ENCODE measurements at regions not wholly inside any gene's neighbourhood (a gene's known extent, or its start where the extent isn't known, plus 50 kb on each side); places are given as distances from the start of the nearest gene placed in this dataset.
"Not testable (repeated sequence)": the region's sequence is repeated elsewhere in the genome, so short reads cannot be mapped to it uniquely, and the experiment has no call there.

DNA sequence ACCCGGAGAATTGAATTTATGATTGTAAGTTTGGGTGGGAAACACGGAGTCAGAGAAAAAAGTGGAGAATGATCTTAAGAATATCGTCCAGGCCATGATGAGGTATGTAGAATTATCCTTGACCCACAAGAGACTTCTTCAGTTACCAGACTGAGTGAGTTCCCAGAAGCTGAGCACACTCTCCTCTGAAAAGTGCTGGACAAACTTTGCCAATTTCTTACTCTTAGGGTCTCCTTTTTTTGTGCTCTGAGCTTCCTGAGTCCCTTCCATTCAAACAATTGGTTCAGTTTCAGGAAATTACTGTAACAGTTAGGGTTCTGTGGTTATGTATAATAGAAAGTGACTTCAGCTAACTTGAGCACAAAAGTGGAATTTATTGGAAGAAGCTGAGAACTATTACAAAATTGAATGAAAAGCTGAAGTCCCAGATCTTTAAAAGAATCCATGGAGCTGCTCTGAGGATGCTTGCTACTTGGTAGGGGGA lies 50.6 kb upstream of the EHBP1 start:
- 88% methylated on average over 3 of the region's 3 CpGs for WGBS
- Histone ChIP-seq H3K4me3 (ENCODE audit: low read depth, low read length) (no peak overlapping the region), H3K4me1 (ENCODE audit: insufficient read depth) (no peaks in the 10 kb centered on the region), H3K27ac (ENCODE audit: low read depth) (no peak overlapping the region), H3K36me3 (ENCODE audit: insufficient read depth) (no peaks in the 10 kb centered on the region)
- DNase-seq (ENCODE audit: extremely low spot score): no peak

DNA sequence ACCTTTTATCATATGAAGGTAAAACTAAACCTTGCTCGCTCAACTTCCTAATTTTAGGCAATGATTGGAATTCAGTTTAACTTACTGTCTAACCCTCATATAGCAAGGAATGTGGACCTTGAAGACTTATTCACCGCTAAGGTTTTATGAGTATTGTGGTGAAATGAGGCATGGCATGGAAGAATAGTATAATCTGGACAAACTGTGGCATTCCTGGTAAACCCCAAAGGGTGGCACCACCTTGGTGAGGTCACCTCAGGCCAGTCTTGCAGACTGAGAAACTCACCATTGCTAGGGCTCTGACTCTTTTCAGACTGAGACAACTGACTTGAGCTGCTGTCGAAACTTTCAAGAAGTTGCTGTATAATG lies 51.1 kb upstream of the EHBP1 start:
- H3K4me3 ChIP-seq (ENCODE audit: low read depth, low read length): no peak overlapping the region
- H3K27ac ChIP-seq (ENCODE audit: low read depth): no peak overlapping the region
- H3K4me1 ChIP-seq (ENCODE audit: insufficient read depth): no peaks in the 10 kb centered on the region
- no peaks in the 10 kb centered on the region for H3K36me3 ChIP-seq (ENCODE audit: insufficient read depth)
- DNase-seq (ENCODE audit: extremely low spot score): no peak
- WGBS: 91% methylated on average over 3 of the region's 3 CpGs

GRCh38 chr2:62653582-62654422 lies 51.7 kb upstream of the EHBP1 start:
- no peak overlapping the region for H3K27ac ChIP-seq (ENCODE audit: low read depth)
- H3K4me1 ChIP-seq (ENCODE audit: insufficient read depth): no peaks in the 10 kb centered on the region
- no peak for DNase-seq (ENCODE audit: extremely low spot score)
- 74% methylated on average over 5 of the region's 5 CpGs for WGBS
- no peaks in the 10 kb centered on the region for H3K36me3 ChIP-seq (ENCODE audit: insufficient read depth)
- H3K4me3 ChIP-seq (ENCODE audit: low read depth, low read length): no peak overlapping the region

DNA sequence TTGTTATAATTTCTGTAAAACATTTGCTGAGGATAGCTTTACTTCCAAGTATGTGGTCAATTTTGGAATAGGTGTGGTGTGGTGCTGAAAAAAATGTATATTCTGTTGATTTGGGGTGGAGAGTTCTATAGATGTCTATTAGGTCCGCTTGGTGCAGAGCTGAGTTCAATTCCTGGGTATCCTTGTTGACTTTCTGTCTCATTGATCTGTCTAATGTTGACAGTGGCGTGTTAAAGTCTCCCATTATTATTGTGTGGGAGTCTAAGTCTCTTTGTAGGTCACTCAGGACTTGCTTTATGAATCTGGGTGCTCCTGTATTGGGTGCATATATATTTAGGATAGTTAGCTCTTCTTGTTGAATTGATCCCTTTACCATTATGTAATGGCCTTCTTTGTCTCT lies 56.4 kb upstream of the EHBP1 start:
- DNase-seq (ENCODE audit: extremely low spot score); H3K4me1 ChIP-seq (ENCODE audit: insufficient read depth); H3K27ac ChIP-seq (ENCODE audit: low read depth); H3K36me3 ChIP-seq (ENCODE audit: insufficient read depth); H3K4me3 ChIP-seq (ENCODE audit: low read depth, low read length): not testable (repeated sequence)
- 90% methylated on average over 1 of the region's 2 CpGs for WGBS

- H3K27ac ChIP-seq (ENCODE audit: low read depth): no peak overlapping the region
- H3K36me3 ChIP-seq (ENCODE audit: insufficient read depth): no peaks in the 10 kb centered on the region
- no peak overlapping the region for H3K4me3 ChIP-seq (ENCODE audit: low read depth, low read length)
- H3K4me1 ChIP-seq (ENCODE audit: insufficient read depth): no peaks in the 10 kb centered on the region
- 42% methylated on average over 4 of the region's 4 CpGs for WGBS
- DNase-seq (ENCODE audit: extremely low spot score): no peak
Observed at GRCh38 chr2:62643100-62643471, 62.4 kb upstream of the EHBP1 start.

DNA sequence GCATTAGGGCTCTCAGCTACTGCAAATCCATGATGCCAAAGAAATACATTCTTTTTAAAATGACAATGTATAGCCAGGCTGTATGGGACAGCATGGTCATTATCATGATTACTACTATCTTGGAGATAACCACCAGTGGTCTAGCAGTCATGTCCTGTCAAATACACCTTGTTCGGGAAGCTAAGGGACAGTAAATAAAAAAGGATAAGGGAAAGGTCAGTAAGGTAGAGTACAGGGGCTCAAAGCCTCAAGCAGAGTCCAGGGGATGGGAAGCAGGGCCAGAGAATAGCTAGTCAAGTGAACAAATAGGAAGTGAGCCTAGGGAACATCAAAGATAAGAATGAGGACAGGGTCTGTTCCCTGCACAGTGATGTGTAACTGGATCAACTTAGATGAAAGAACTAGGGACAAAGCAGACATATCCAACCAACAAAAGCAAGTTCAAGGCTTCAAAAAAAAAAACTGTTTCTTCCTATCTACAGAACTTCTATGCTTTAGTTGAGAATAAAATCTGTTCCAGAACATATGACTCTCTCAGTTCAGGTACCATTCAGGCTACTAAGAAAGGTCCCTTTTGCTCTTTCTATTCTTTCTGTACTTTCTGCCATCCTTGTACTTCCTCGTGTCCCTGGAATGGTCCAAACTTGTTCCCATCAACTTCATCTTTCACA lies 62.9 kb upstream of the EHBP1 start:
- no peaks in the 10 kb centered on the region for H3K4me1 ChIP-seq (ENCODE audit: insufficient read depth)
- no peak overlapping the region for H3K4me3 ChIP-seq (ENCODE audit: low read depth, low read length)
- WGBS: 56% methylated on average over 2 of the region's 2 CpGs
- no peaks in the 10 kb centered on the region for H3K36me3 ChIP-seq (ENCODE audit: insufficient read depth)
- DNase-seq (ENCODE audit: extremely low spot score): no peak
- no peak overlapping the region for H3K27ac ChIP-seq (ENCODE audit: low read depth)

GRCh38 chr2:62641936-62642335 lies 63.6 kb upstream of the EHBP1 start:
- no peak for DNase-seq (ENCODE audit: extremely low spot score)
- no peaks in the 10 kb centered on the region for H3K4me1 ChIP-seq (ENCODE audit: insufficient read depth)
- no peak overlapping the region for H3K27ac ChIP-seq (ENCODE audit: low read depth)
- no peaks in the 10 kb centered on the region for H3K36me3 ChIP-seq (ENCODE audit: insufficient read depth)
- H3K4me3 ChIP-seq (ENCODE audit: low read depth, low read length): no peak overlapping the region
- WGBS: 45% methylated on average over 4 of the region's 4 CpGs

DNA sequence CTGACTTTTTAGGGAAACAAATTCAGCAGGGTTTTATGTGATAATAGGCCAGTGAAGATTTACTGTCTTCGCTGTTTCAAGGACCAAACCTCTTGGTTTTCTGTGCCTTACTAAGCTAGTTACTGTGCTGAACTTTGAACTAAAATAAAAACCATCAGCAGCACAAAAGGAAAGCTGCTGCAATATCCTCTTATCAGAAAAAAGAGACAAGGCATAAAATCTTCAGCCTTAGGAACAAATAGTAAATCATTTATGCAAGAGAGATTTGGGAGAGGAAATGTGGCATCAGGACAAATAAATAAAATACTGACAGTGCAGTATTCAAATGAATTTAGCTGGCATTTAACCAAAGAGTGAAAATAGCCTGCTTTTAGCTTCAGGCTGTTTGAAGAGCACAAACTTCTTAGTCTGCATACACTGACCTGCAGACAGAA lies 64.1 kb upstream of the EHBP1 start:
- no peak for DNase-seq (ENCODE audit: extremely low spot score)
- Histone ChIP-seq H3K4me1 (ENCODE audit: insufficient read depth) (no peaks in the 10 kb centered on the region), H3K4me3 (ENCODE audit: low read depth, low read length) (no peak overlapping the region), H3K27ac (ENCODE audit: low read depth) (no peak overlapping the region), H3K36me3 (ENCODE audit: insufficient read depth) (no peaks in the 10 kb centered on the region)
- WGBS: 27% methylated on average over 1 of the region's 1 CpG

DNA sequence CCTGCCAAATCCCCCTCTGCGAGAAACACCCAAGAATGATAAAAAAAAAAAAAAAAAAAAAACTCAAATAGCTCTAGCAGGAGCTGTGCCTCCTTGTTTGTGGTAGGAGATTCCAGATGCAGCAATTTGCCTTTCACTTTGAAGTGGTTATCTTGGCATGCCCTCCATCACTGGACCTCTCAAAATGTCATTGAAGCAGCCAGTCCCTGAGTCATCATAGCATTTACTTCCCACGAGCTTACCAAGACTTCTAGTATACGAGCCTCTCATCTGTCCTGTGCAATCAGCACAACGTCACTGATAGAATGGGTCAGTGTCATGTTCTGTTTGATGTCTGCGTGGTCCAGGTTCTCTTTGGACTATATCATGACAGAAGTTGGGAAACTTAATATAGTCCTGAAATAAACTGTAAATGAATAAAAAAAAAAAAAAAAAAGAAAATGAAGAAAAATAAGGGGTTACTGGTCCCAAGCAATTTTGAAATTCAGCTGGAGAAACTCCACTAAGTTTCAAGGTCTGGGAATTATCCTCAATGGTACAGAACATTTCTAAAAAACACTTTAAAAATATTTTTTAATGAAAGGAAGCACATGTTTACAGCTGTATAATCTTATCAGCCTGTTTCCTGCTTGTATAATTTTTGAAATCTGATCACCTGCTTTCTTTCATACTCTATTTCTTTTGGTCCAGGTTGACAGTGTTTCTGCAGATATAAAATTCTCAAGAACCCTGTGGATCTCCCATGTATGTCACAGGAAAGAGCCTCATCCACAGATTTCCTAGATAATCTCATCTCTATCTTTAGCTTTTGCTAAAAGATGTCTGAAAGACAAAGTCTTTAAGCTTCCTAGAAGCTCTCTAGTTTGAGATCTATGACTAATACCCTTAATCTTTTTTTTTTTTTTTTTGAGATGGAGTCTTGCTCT lies 74.1 kb upstream of the EHBP1 start:
- Histone ChIP-seq H3K36me3 (ENCODE audit: insufficient read depth) (no peaks in the 10 kb centered on the region), H3K4me3 (ENCODE audit: low read depth, low read length) (no peak overlapping the region), H3K27ac (ENCODE audit: low read depth) (no peak overlapping the region), H3K4me1 (ENCODE audit: insufficient read depth) (no peaks in the 10 kb centered on the region)
- 95% methylated on average over 5 of the region's 5 CpGs for WGBS
- DNase-seq (ENCODE audit: extremely low spot score): no peak

DNA sequence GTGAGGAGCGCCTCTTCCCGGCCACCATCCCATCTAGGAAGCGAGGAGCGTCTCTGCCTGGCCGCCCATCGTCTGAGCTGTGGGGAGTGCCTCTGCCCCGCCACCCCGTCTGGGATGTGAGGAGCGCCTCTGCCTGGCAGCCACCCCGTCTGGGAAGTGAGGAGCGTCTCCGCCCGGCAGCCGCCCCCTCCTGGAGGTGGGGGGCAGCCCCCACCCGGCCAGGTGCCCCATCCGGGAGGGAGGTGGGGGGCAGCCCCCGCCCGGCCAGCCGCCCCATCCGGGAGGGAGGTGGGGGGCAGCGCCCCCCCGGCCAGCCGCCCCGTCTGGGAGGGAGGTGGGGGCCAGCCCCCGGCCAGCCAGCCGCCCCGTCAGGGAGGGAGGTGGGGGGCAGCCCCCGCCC lies 75.3 kb upstream of the EHBP1 start:
- not testable (repeated sequence) for DNase-seq (ENCODE audit: extremely low spot score); H3K27ac ChIP-seq (ENCODE audit: low read depth); H3K36me3 ChIP-seq (ENCODE audit: insufficient read depth); H3K4me1 ChIP-seq (ENCODE audit: insufficient read depth); H3K4me3 ChIP-seq (ENCODE audit: low read depth, low read length)
- WGBS: 95% methylated on average over 27 of the region's 28 CpGs

GRCh38 chr2:62629310-62629709 lies 76.2 kb upstream of the EHBP1 start:
- H3K36me3 ChIP-seq (ENCODE audit: insufficient read depth); H3K27ac ChIP-seq (ENCODE audit: low read depth); DNase-seq (ENCODE audit: extremely low spot score); H3K4me1 ChIP-seq (ENCODE audit: insufficient read depth); H3K4me3 ChIP-seq (ENCODE audit: low read depth, low read length): not testable (repeated sequence)
- 42% methylated on average over 3 of the region's 5 CpGs for WGBS

DNA sequence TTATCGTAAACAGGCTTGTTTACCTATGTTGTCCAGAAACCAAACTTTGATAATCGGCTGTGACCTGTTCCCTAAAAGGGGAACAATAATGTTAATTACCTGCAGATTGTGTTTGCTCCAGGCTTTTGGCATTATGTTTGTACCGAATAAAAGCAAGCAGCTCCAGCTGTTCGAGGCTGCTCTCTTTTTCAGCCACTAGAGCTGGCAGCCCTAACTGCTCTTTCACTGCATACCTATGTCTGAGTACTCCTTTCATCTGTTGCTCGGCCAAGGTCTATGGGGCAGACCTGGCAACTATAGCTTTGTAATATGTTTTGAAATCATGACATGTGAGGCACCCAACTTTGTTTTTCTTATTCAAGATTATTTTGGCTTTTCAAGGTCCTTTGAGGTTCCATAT lies 77.8 kb upstream of the EHBP1 start:
- Histone ChIP-seq H3K36me3 (ENCODE audit: insufficient read depth) (no peaks in the 10 kb centered on the region), H3K4me3 (ENCODE audit: low read depth, low read length) (no peak overlapping the region), H3K27ac (ENCODE audit: low read depth) (no peak overlapping the region), H3K4me1 (ENCODE audit: insufficient read depth) (no peaks in the 10 kb centered on the region)
- DNase-seq (ENCODE audit: extremely low spot score): no peak
- 66% methylated on average over 5 of the region's 5 CpGs for WGBS

GRCh38 chr2:62624855-62625254 lies 80.7 kb upstream of the EHBP1 start:
- no peak overlapping the region for H3K4me3 ChIP-seq (ENCODE audit: low read depth, low read length)
- H3K36me3 ChIP-seq (ENCODE audit: insufficient read depth): no peaks in the 10 kb centered on the region
- no peak overlapping the region for H3K27ac ChIP-seq (ENCODE audit: low read depth)
- DNase-seq (ENCODE audit: extremely low spot score): no peak
- no peaks in the 10 kb centered on the region for H3K4me1 ChIP-seq (ENCODE audit: insufficient read depth)
- 62% methylated on average over 3 of the region's 3 CpGs for WGBS

Measured in urinary bladder (tissue), 3 donors.